ENCODE measurements at regions not wholly inside any gene's neighbourhood (a gene's known extent, or its start where the extent isn't known, plus 50 kb on each side); places are given as distances from the start of the nearest gene placed in this dataset.

DNA sequence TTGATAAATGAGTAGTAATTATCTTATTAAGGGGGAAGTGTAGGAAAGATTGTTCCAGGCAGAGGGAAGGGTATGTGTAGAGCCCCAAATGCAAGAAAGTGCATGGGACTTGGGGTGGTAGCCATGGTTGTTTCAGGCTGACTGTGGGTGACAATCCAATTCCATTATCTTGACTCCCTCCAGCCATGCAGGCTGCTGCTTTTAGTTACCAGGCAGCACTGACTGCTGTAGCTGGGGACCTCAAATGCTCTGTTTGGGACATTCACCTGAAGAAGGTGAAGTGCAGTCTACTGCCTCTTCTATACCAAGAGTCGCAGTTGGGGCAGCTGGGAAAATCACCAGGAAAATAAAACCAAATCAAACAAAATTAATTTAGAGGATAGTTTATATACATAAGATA, 102.4 kb upstream of the NR3C1 start (continued):
- TF ChIP-seq ZNF879 (CRISPR knock-in tag; IDR thresholded peaks at IDR 0.05) = no peak
- no peak for TF ChIP-seq ZFYVE20 (CRISPR knock-in tag; IDR thresholded peaks at IDR 0.05; ENCODE audit: borderline replicate concordance, low read depth)
- no peak for TF ChIP-seq MYNN (CRISPR knock-in tag; IDR thresholded peaks at IDR 0.05; ENCODE audit: low read depth)
- no peak for TF ChIP-seq MLLT10 (CRISPR knock-in tag; IDR thresholded peaks at IDR 0.05)
- TF ChIP-seq TOPORS (CRISPR knock-in tag; IDR thresholded peaks at IDR 0.05) = no peak
- TF ChIP-seq, protein P1, sequence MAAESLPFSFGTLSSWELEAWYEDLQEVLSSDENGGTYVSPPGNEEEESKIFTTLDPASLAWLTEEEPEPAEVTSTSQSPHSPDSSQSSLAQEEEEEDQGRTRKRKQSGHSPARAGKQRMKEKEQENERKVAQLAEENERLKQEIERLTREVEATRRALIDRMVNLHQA (CRISPR knock-in tag; IDR thresholded peaks at IDR 0.05) = no peak
- TF ChIP-seq, protein P2, sequence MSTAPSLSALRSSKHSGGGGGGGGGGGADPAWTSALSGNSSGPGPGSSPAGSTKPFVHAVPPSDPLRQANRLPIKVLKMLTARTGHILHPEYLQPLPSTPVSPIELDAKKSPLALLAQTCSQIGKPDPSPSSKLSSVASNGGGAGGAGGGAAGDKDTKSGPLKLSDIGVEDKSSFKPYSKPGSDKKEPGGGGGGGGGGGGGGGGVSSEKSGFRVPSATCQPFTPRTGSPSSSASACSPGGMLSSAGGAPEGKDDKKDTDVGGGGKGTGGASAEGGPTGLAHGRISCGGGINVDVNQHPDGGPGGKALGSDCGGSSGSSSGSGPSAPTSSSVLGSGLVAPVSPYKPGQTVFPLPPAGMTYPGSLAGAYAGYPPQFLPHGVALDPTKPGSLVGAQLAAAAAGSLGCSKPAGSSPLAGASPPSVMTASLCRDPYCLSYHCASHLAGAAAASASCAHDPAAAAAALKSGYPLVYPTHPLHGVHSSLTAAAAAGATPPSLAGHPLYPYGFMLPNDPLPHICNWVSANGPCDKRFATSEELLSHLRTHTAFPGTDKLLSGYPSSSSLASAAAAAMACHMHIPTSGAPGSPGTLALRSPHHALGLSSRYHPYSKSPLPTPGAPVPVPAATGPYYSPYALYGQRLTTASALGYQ (CRISPR knock-in tag; IDR thresholded peaks at IDR 0.05) = no peak
- TF ChIP-seq, protein P3, sequence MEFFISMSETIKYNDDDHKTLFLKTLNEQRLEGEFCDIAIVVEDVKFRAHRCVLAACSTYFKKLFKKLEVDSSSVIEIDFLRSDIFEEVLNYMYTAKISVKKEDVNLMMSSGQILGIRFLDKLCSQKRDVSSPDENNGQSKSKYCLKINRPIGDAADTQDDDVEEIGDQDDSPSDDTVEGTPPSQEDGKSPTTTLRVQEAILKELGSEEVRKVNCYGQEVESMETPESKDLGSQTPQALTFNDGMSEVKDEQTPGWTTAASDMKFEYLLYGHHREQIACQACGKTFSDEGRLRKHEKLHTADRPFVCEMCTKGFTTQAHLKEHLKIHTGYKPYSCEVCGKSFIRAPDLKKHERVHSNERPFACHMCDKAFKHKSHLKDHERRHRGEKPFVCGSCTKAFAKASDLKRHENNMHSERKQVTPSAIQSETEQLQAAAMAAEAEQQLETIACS (CRISPR knock-in tag; IDR thresholded peaks at IDR 0.05) = no peak

DNA sequence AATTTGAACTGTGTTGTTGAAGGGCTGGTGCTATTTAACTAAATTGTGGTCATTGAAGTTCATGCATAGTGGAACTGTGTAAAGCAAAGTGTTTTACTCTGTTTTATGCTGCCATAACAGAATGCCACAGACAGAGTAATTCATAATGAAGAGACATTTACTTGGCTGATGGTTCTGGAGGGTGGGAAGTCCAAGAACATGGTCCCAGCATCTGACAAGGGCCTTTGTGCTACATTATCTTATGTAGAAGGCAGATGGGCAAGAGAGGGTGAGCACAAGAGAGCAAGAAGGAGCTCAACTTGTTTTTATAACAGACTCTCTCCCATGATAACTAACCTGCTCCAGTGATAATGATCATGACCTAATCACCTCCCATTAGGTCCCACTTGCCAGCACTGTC, 101.9 kb upstream of the NR3C1 start:
- TF ChIP-seq ZNF564 (CRISPR knock-in tag; IDR thresholded peaks at IDR 0.05) (peak; percentile 99), YEATS2 (CRISPR knock-in tag; IDR thresholded peaks at IDR 0.05; ENCODE audit: borderline replicate concordance) (no peak)
- intact Hi-C loops (cut with micrococcal nuclease; ENCODE audit: unreplicated experiment) = loop anchor here (5.0 kb wide), 2 partner anchors 167 to 322 kb away; no protein-coding TSS in a partner anchor
- Histone ChIP-seq H4K20me1 (ENCODE audit: insufficient read depth, low read length) (no peaks in the 10 kb centered on the region), H3K4me2 (ENCODE audit: low read depth, low read length) (no peak overlapping the region), H3K36me3 (replicated peaks in 1 of 2; ENCODE audit: control insufficient read depth in 1 of 2, insufficient read depth in 2 of 2, low read length in 2 of 2) (no peaks in the 10 kb centered on the region), H3K4me3 (replicated peaks in 1 of 3; ENCODE audit: insufficient read depth in 1 of 3, low read depth in 2 of 3, low read length in 3 of 3) (no peak overlapping the region), H3K4me1 (ENCODE audit: insufficient read depth, low read length) (peaks cover 49% of the 10 kb centered on the region), H3K27me3 (ENCODE audit: control insufficient read depth in 1 of 2, insufficient read depth in 2 of 2, low read length in 2 of 2) (no peaks in the 10 kb centered on the region), H3K9ac (ENCODE audit: insufficient read depth, low read depth, low read length) (no peak overlapping the region), H3K79me2 (ENCODE audit: insufficient read depth, low read length) (no peaks in the 10 kb centered on the region), H3K27ac (ENCODE audit: extremely low read length, insufficient read depth, low read length) (no peak overlapping the region), H2AFZ (ENCODE audit: low read length) (no peak overlapping the region), H3K9me3 (ENCODE audit: low read length) (peaks cover 8% of the 10 kb centered on the region)
- no TSS peak for BruUV-seq (replicated peaks)
- ATAC-seq (no peak), DNase-seq (ENCODE audit: low spot score) (no peak), FAIRE-seq (no peak)
- ChIA-PET CTCF (ENCODE audit: low intra/inter-chr PET ratio, low total read pairs) (no interaction called here), POLR2A (no interaction called here)
- in situ Hi-C loops (cut with HindIII; ENCODE audit: extremely low pct_ligation_motif_present, low pct_unique_long_range_greater_than_20kb) = loop anchor here (5.0 kb wide), 1 partner anchor 87 kb away; no protein-coding TSS in a partner anchor

Data from HepG2 (cell line).